MCF 10A (cell line): ENCODE measurements at regions not wholly inside any gene's neighbourhood (a gene's known extent, or its start where the extent isn't known, plus 50 kb on each side); places are given as distances from the start of the nearest gene placed in this dataset.

Source experiments
- BruUV-seq: library from RNA; stranded (reverse); fragments of 400-500 nt; replicated peaks from 2 replicates; lab custom pipeline; 2021; lab: Mats Ljungman, UMichigan
- CTCF ChIA-PET: fragments of 300-600 bp; sonication (Branson Sonifier 250); formaldehyde crosslinking; extraction: SDS; loops from one replicate; lab custom pipeline; 2021; ENCODE audit warnings: antibody characterized with exemption, inconsistent platforms; lab: Yijun Ruan, JAX
- POLR2A ChIA-PET: fragments of 300-600, 350-650 bp; sonication (Branson Sonifier 250); formaldehyde crosslinking; extraction: SDS; loops from one replicate; lab custom pipeline; 2020; ENCODE audit warnings: antibody characterized with exemption, inconsistent platforms; lab: Yijun Ruan, JAX
- DNase-seq: peaks from one replicate; pipeline ENCODE4 v3.0.0-alpha.2; 2018; ENCODE audit not compliant: unreplicated experiment
- H3K27ac Mint-ChIP-seq: one replicate; pipeline ENCODE4 v1.8.0; 2022; ENCODE audit warnings: mild to moderate bottlenecking, low read depth, mixed read lengths; ENCODE audit not compliant: unreplicated experiment
- H3K27me3 Mint-ChIP-seq: one replicate; pipeline ENCODE4 v1.8.0; 2022; ENCODE audit warnings: mixed read lengths; ENCODE audit not compliant: insufficient read depth, unreplicated experiment
- H3K36me3 Mint-ChIP-seq: one replicate; pipeline ENCODE4 v1.8.0; 2022; ENCODE audit warnings: mild to moderate bottlenecking, moderate library complexity, mixed read lengths; ENCODE audit not compliant: insufficient read depth, unreplicated experiment
- H3K4me1 Mint-ChIP-seq: one replicate; pipeline ENCODE4 v1.8.0; 2022; ENCODE audit warnings: mixed read lengths; ENCODE audit not compliant: insufficient read depth, unreplicated experiment
- H3K4me3 Mint-ChIP-seq: one replicate; pipeline ENCODE4 v1.8.0; 2022; ENCODE audit warnings: mild to moderate bottlenecking, moderate library complexity, mixed read lengths; ENCODE audit not compliant: unreplicated experiment
- H3K9me3 Mint-ChIP-seq: one replicate; pipeline ENCODE4 v1.8.0; 2022; ENCODE audit warnings: mixed read lengths; ENCODE audit not compliant: unreplicated experiment
- CTCF ChIP-seq: fragments of 200-600 bp; IDR thresholded peaks from one replicate; pipeline ENCODE4 v1.8.0; 2022; ENCODE audit warnings: antibody characterized with exemption, mild to moderate bottlenecking; ENCODE audit not compliant: unreplicated experiment
- intact Hi-C: fragments of 100-400 bp; cut with micrococcal nuclease; formaldehyde crosslinking; loops from 2 replicates; pipeline ENCODE4 v1.14.1; 2022

- peaks cover 10% of the 10 kb centered on the region for H3K4me1 Mint-ChIP-seq
- BruUV-seq: no TSS peak
- no peak for TF ChIP-seq CTCF
- H3K27me3 Mint-ChIP-seq: no peaks in the 10 kb centered on the region
- no peaks in the 10 kb centered on the region for H3K36me3 Mint-ChIP-seq
- DNase-seq: no peak
- no peaks in the 10 kb centered on the region for H3K9me3 Mint-ChIP-seq
- H3K27ac Mint-ChIP-seq: no peak overlapping the region
- CTCF ChIA-PET: interaction anchor here (1.2 kb wide), 1 partner anchor 14 kb away, joined by 4 read pairs; no protein-coding TSS in a partner anchor
- intact Hi-C loops: no loop called here
- no peak overlapping the region for H3K4me3 Mint-ChIP-seq
- POLR2A ChIA-PET: no interaction called here
Measured at GRCh38 chr21:25398630-25399029, 208.7 kb downstream of the MRPL39 start.

- Mint-ChIP-seq H3K27me3 (no peaks in the 10 kb centered on the region), H3K4me1 (peaks cover 20% of the 10 kb centered on the region), H3K27ac (no peak overlapping the region), H3K4me3 (no peak overlapping the region), H3K36me3 (no peaks in the 10 kb centered on the region), H3K9me3 (peaks cover 7% of the 10 kb centered on the region)
- TF ChIP-seq CTCF: no peak
- CTCF ChIA-PET: interaction anchor here (0.6 to 1.2 kb wide), 3 partner anchors 10 to 119 kb away, joined by 3 to 7 read pairs (median 4); no protein-coding TSS in a partner anchor
- no peak for DNase-seq
- no TSS peak for BruUV-seq
- intact Hi-C loops: no loop called here
- POLR2A ChIA-PET: no interaction called here
Measured at GRCh38 chr21:25396135-25396711, 211.1 kb downstream of the MRPL39 start.

GRCh38 chr21:25391777-25392176, 215.5 kb downstream of the MRPL39 start:
- Mint-ChIP-seq H3K4me1 (peaks cover 10% of the 10 kb centered on the region), H3K9me3 (peaks cover 14% of the 10 kb centered on the region), H3K36me3 (no peaks in the 10 kb centered on the region), H3K27ac (no peak overlapping the region), H3K27me3 (no peaks in the 10 kb centered on the region), H3K4me3 (no peak overlapping the region)
- DNase-seq: no peak
- BruUV-seq: no TSS peak
- intact Hi-C loops: no loop called here
- POLR2A ChIA-PET: interaction anchor here (0.7 kb wide), 1 partner anchor 1880 kb away, joined by 3 read pairs; no protein-coding TSS in a partner anchor
- TF ChIP-seq CTCF: no peak
- CTCF ChIA-PET: interaction anchor here (1.5 to 2.2 kb wide), 2 partner anchors 109 to 495 kb away, joined by 5 to 7 read pairs; no protein-coding TSS in a partner anchor

DNA sequence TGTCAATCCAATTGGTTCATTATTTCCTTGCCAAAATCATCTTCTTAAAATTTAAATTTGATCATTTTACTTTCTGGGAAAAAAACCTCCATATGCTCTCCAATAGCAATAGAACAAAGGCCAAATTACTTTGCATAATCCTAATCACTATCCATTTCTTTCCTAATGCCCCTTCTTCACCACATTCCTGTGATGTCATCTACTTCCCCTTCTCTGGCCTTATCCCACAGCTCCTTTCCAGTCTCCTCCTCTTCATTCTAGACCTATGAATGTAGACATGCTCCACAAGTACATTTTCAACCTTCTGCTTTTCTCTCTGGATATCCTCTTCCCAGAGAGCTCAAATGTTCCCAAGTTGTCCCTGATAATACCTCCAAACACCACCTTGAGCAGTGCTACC, 216.6 kb downstream of the MRPL39 start:
- intact Hi-C loops: no loop called here
- DNase-seq: no peak
- no peak for TF ChIP-seq CTCF
- Mint-ChIP-seq H3K27ac (no peak overlapping the region), H3K9me3 (peaks cover 14% of the 10 kb centered on the region), H3K4me3 (no peak overlapping the region), H3K27me3 (no peaks in the 10 kb centered on the region), H3K4me1 (peaks cover 18% of the 10 kb centered on the region), H3K36me3 (no peaks in the 10 kb centered on the region)
- ChIA-PET CTCF (interaction anchor here (0.7 to 2.2 kb wide), 3 partner anchors 108 to 494 kb away, joined by 3 to 7 read pairs (median 5); no protein-coding TSS in a partner anchor), POLR2A (no interaction called here)
- no TSS peak for BruUV-seq
